ENCODE measurements at regions not wholly inside any gene's neighbourhood (a gene's known extent, or its start where the extent isn't known, plus 50 kb on each side); places are given as distances from the start of the nearest gene placed in this dataset.

GRCh38 chr20:51094221-51094620, 71.3 kb upstream of the KCNG1 start:
- Histone ChIP-seq H3K9me1 (replicated peaks; ENCODE audit: control insufficient read depth, extremely low read depth, insufficient read depth, low read length) (no peaks in the 10 kb centered on the region), H2AFZ (ENCODE audit: low read depth, low read length) (no peak overlapping the region), H3K9me3 (replicated peaks; ENCODE audit: control insufficient read depth, insufficient read depth, low read length) (no peaks in the 10 kb centered on the region), H3K36me3 (ENCODE audit: control insufficient read depth in 2 of 2, extremely low read depth in 1 of 2, insufficient read depth in 2 of 2, low read length in 2 of 2) (no peaks in the 10 kb centered on the region), H3K27ac (ENCODE audit: insufficient read depth, low read depth, low read length) (no peak overlapping the region), H3K4me2 (ENCODE audit: insufficient read depth, low read length) (no peak overlapping the region), H3K9ac (replicated peaks; ENCODE audit: extremely low read depth, insufficient read depth, low read length) (no peak overlapping the region), H3K4me3 (replicated peaks in 1 of 3; ENCODE audit: insufficient read depth in 1 of 3, low read depth in 1 of 3, low read length in 3 of 3) (no peak overlapping the region), H3K4me1 (ENCODE audit: control insufficient read depth, extremely low read depth, insufficient read depth, low read length) (no peaks in the 10 kb centered on the region), H3K27me3 (ENCODE audit: control insufficient read depth in 2 of 2, insufficient read depth in 2 of 2, low read length in 2 of 2) (peaks cover 21 to 27% of the 10 kb centered on the region in 2 experiments), H4K20me1 (replicated peaks; ENCODE audit: control insufficient read depth, extremely low read depth, insufficient read depth, low read length) (no peaks in the 10 kb centered on the region), H3K79me2 (ENCODE audit: control insufficient read depth, insufficient read depth, low read length) (no peaks in the 10 kb centered on the region)
- no peak for TF ChIP-seq POLR2AphosphoS5 (IDR thresholded peaks at IDR 0.05; ENCODE audit: insufficient read depth, low read depth, low read length)
- TF ChIP-seq JUN (IDR thresholded peaks at IDR 0.05; ENCODE audit: borderline replicate concordance, insufficient read depth, insufficient read length, low read depth), result no peak
- no peak for TF ChIP-seq EZH2 (IDR thresholded peaks at IDR 0.05; ENCODE audit: borderline replicate concordance, low read depth, low read length, severe bottlenecking)
- no peak for TF ChIP-seq GATA2 (IDR thresholded peaks at IDR 0.05; ENCODE audit: insufficient read depth, insufficient read length, low read depth, low read length)
- TF ChIP-seq CTCF (IDR thresholded peaks at IDR 0.05; ENCODE audit: extremely low read depth in 1 of 2, insufficient read depth in 1 of 2, low read depth in 1 of 2, low read length in 2 of 2), result no peak
- TF ChIP-seq POLR2A (IDR thresholded peaks at IDR 0.05; ENCODE audit: low read depth, low read length), result no peak
- no peak for TF ChIP-seq MAX (IDR thresholded peaks at IDR 0.05; ENCODE audit: insufficient read depth, insufficient read length)
- TF ChIP-seq MYC (IDR thresholded peaks at IDR 0.05; ENCODE audit: low read depth, low read length), result no peak
- TF ChIP-seq FOS (IDR thresholded peaks at IDR 0.05; ENCODE audit: borderline replicate concordance, insufficient read depth, low read length), result no peak
- intact Hi-C loops (cut with micrococcal nuclease) (no loop called here), dilution Hi-C loops (cut with MboI; ENCODE audit: extremely low pct_ligation_motif_present, low sequenced_read_pairs) (no loop called here)
- FAIRE-seq (no peak), DNase-seq (ENCODE audit: low read depth, low spot score) (no peak)
- ChIA-PET POLR2A (no interaction called here), CTCF (no interaction called here)
- no TSS peak for BruUV-seq (replicated peaks)
